ENCODE measurements at regions not wholly inside any gene's neighbourhood (a gene's known extent, or its start where the extent isn't known, plus 50 kb on each side); places are given as distances from the start of the nearest gene placed in this dataset.

- no peak for TF ChIP-seq CTCF (IDR thresholded peaks at IDR 0.05; ENCODE audit: control insufficient read depth, extremely low read depth, insufficient read depth)
- H3K4me3 ChIP-seq (ENCODE audit: low read depth, low read length), result no peak overlapping the region
- DNase-seq (ENCODE audit: low read depth), result no peak
Measured at GRCh38 chr6:90765895-90766294, 179.0 kb upstream of the MAP3K7 start.

- no peak for TF ChIP-seq CTCF (IDR thresholded peaks at IDR 0.05; ENCODE audit: control insufficient read depth, extremely low read depth, insufficient read depth)
- no peak for DNase-seq (ENCODE audit: low read depth)
- no peak overlapping the region for H3K4me3 ChIP-seq (ENCODE audit: low read depth, low read length)
Measured at GRCh38 chr6:90765491-90765890, 178.6 kb upstream of the MAP3K7 start.

GRCh38 chr6:90764001-90764400 is 177.1 kb upstream of the MAP3K7 start:
- H3K4me3 ChIP-seq (ENCODE audit: low read depth, low read length), result no peak overlapping the region
- DNase-seq (ENCODE audit: low read depth), result no peak
- no peak for TF ChIP-seq CTCF (IDR thresholded peaks at IDR 0.05; ENCODE audit: control insufficient read depth, extremely low read depth, insufficient read depth)

GRCh38 chr6:90759664-90760063 is 172.8 kb upstream of the MAP3K7 start:
- DNase-seq (ENCODE audit: low read depth), result no peak
- H3K4me3 ChIP-seq (ENCODE audit: low read depth, low read length), result no peak overlapping the region
- no peak for TF ChIP-seq CTCF (IDR thresholded peaks at IDR 0.05; ENCODE audit: control insufficient read depth, extremely low read depth, insufficient read depth)

- no peak for TF ChIP-seq CTCF (IDR thresholded peaks at IDR 0.05; ENCODE audit: control insufficient read depth, extremely low read depth, insufficient read depth)
- no peak overlapping the region for H3K4me3 ChIP-seq (ENCODE audit: low read depth, low read length)
- no peak for DNase-seq (ENCODE audit: low read depth)
Measured at GRCh38 chr6:90758741-90759140, 171.9 kb upstream of the MAP3K7 start.

- TF ChIP-seq CTCF (IDR thresholded peaks at IDR 0.05; ENCODE audit: control insufficient read depth, extremely low read depth, insufficient read depth), result no peak
- DNase-seq (ENCODE audit: low read depth), result no peak
- no peak overlapping the region for H3K4me3 ChIP-seq (ENCODE audit: low read depth, low read length)
Measured at GRCh38 chr6:90753820-90754643, 167.2 kb upstream of the MAP3K7 start.

GRCh38 chr6:90739802-90740201 is 152.9 kb upstream of the MAP3K7 start:
- no peak for DNase-seq (ENCODE audit: low read depth)
- TF ChIP-seq CTCF (IDR thresholded peaks at IDR 0.05; ENCODE audit: control insufficient read depth, extremely low read depth, insufficient read depth), result no peak
- H3K4me3 ChIP-seq (ENCODE audit: low read depth, low read length), result no peak overlapping the region
